ENCODE measurements at regions not wholly inside any gene's neighbourhood (a gene's known extent, or its start where the extent isn't known, plus 50 kb on each side); places are given as distances from the start of the nearest gene placed in this dataset.

DNA sequence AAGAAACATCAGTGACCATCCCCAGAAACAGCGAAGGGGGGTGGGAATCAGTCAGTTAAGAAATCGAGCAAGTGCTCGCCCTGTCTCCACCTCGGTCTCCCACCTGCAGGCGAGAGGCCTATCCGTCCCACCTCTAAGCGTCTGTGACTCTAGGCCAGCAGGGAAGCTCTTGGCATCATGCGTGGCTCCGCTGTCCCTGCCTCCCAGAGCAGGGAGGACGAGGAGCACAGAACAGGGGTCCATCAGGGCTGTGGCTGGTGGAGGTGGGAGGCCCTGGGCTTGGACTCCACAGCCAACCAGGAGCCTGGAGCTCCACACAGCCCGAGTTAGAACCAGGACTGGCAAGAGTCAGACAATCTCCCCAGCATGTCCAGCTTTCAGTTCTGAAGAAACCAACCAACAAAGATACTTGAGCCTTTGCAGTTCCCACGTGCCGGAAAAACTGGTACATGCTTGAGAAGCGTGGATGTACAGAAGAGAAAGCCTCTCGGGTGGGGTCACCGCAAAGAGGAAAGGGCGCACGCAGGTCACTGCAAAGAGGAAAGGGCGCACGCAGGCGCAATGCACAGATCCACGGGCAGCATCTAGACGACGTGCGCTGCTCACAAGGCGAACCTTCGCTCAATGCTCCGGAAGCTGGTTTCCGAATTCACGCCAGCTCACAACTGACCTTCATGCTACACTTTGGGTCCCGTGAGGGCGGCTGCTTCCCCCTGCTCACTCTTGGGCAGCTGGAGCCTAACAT lies 104.5 kb upstream of the ALKAL2 start:
- TF ChIP-seq, protein P1, sequence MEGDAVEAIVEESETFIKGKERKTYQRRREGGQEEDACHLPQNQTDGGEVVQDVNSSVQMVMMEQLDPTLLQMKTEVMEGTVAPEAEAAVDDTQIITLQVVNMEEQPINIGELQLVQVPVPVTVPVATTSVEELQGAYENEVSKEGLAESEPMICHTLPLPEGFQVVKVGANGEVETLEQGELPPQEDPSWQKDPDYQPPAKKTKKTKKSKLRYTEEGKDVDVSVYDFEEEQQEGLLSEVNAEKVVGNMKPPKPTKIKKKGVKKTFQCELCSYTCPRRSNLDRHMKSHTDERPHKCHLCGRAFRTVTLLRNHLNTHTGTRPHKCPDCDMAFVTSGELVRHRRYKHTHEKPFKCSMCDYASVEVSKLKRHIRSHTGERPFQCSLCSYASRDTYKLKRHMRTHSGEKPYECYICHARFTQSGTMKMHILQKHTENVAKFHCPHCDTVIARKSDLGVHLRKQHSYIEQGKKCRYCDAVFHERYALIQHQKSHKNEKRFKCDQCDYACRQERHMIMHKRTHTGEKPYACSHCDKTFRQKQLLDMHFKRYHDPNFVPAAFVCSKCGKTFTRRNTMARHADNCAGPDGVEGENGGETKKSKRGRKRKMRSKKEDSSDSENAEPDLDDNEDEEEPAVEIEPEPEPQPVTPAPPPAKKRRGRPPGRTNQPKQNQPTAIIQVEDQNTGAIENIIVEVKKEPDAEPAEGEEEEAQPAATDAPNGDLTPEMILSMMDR (IDR thresholded peaks at IDR 0.05; ENCODE audit: low read depth, low read length), result no peak
- TF ChIP-seq EZH2phosphoT487 (IDR thresholded peaks at IDR 0.05; ENCODE audit: low read depth), result no peak

Data from OCI-LY3 (cell line).